ENCODE measurements at regions not wholly inside any gene's neighbourhood (a gene's known extent, or its start where the extent isn't known, plus 50 kb on each side); places are given as distances from the start of the nearest gene placed in this dataset.

DNA sequence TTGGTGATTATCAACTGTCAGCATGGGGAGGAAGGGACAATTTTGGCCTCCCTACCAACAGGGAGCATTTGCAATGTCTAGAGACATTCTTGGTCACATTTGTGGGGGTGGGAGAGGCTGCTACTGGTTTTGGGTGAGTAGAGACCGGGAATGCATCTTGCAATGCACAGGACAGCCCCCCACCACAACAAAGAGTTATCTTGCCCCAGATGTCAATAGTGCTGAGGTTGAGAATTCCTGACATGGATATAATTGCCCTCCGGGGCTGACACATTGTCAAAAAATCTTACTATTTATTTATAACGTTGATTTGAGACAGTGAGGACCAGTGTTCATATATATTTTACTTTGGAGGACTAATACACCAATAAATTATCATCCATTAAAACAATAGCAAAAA lies 316.1 kb downstream of the PSAT1 start:
- Histone ChIP-seq H3K36me3 (ENCODE audit: control insufficient read depth, insufficient read depth, low read length) (no peaks in the 10 kb centered on the region), H3K4me3 (ENCODE audit: low read depth, low read length) (no peak overlapping the region)

DNA sequence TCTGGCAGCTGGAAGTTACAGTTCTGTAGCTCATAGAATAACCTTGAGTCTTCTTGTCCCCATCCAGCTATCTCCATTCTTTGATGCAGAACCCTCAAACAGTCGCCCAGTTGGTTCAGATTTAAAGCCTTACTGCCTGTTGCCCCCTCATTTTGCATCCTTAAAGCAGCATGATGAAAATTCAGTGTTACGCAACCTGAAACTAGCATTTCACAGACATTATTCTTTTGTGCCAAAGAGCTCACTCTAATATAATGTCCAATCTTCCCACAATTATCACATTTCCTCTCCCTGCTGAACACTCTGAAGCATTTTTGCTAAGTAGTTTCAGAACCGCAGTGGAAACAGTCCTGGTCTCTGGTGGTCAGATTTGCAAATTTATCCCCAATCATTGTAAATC lies 318.0 kb downstream of the PSAT1 start:
- H3K9ac ChIP-seq (ENCODE audit: low read depth, low read length), result no peak overlapping the region
- no peak overlapping the region for H3K4me3 ChIP-seq (ENCODE audit: low read depth, low read length)
- H3K9me3 ChIP-seq (ENCODE audit: control insufficient read depth, insufficient read depth, low read length), result no peaks in the 10 kb centered on the region
- H3K27me3 ChIP-seq (ENCODE audit: control insufficient read depth, insufficient read depth, low read length), result no peaks in the 10 kb centered on the region
- H3K4me1 ChIP-seq (ENCODE audit: control insufficient read depth, insufficient read depth, low read length), result no peaks in the 10 kb centered on the region
- H3K36me3 ChIP-seq (ENCODE audit: control insufficient read depth, insufficient read depth, low read length), result no peaks in the 10 kb centered on the region
- no peak overlapping the region for H3K27ac ChIP-seq (ENCODE audit: low read depth, low read length)

More for the DNA sequence above, 316.1 kb downstream of the PSAT1 start:
- Histone ChIP-seq H3K4me1 (ENCODE audit: control insufficient read depth, insufficient read depth, low read length) (peaks cover 5% of the 10 kb centered on the region), H3K27ac (ENCODE audit: low read depth, low read length) (no peak overlapping the region), H3K9ac (ENCODE audit: low read depth, low read length) (no peak overlapping the region), H3K27me3 (ENCODE audit: control insufficient read depth, insufficient read depth, low read length) (no peaks in the 10 kb centered on the region), H3K9me3 (ENCODE audit: control insufficient read depth, insufficient read depth, low read length) (no peaks in the 10 kb centered on the region)

GRCh38 chr9:78615372-78615771 lies 318.4 kb downstream of the PSAT1 start:
- Histone ChIP-seq H3K27me3 (ENCODE audit: control insufficient read depth, insufficient read depth, low read length) (no peaks in the 10 kb centered on the region), H3K36me3 (ENCODE audit: control insufficient read depth, insufficient read depth, low read length) (no peaks in the 10 kb centered on the region), H3K9ac (ENCODE audit: low read depth, low read length) (no peak overlapping the region), H3K4me1 (ENCODE audit: control insufficient read depth, insufficient read depth, low read length) (no peaks in the 10 kb centered on the region), H3K4me3 (ENCODE audit: low read depth, low read length) (no peak overlapping the region), H3K27ac (ENCODE audit: low read depth, low read length) (no peak overlapping the region), H3K9me3 (ENCODE audit: control insufficient read depth, insufficient read depth, low read length) (no peaks in the 10 kb centered on the region)

GRCh38 chr9:78618735-78619134 lies 321.8 kb downstream of the PSAT1 start:
- no peaks in the 10 kb centered on the region for H3K27me3 ChIP-seq (ENCODE audit: control insufficient read depth, insufficient read depth, low read length)
- H3K4me1 ChIP-seq (ENCODE audit: control insufficient read depth, insufficient read depth, low read length), result no peaks in the 10 kb centered on the region
- no peaks in the 10 kb centered on the region for H3K36me3 ChIP-seq (ENCODE audit: control insufficient read depth, insufficient read depth, low read length)

DNA sequence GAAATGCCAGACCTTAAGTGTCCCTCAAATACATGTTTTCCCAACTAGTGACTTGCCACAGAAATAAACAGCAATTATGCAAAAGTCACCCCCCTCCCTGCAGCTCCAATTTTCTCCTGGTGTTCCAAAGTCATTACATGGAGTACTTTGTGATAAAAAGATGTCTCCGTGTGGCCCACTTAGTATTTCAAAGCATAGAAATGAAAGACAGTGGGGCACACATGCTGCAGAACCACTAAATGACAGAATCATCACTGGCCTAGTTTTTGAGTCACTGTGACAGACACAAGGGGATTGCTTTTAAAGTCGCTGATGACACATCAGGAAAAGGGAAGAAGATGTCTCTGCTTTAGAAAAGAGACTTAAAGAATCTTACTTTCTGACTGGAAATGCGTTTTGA lies 323.4 kb downstream of the PSAT1 start:
- H3K27me3 ChIP-seq (ENCODE audit: control insufficient read depth, insufficient read depth, low read length), result no peaks in the 10 kb centered on the region
- H3K4me1 ChIP-seq (ENCODE audit: control insufficient read depth, insufficient read depth, low read length), result no peaks in the 10 kb centered on the region
- no peak overlapping the region for H3K4me3 ChIP-seq (ENCODE audit: low read depth, low read length)
- H3K9me3 ChIP-seq (ENCODE audit: control insufficient read depth, insufficient read depth, low read length), result no peaks in the 10 kb centered on the region
- no peak overlapping the region for H3K9ac ChIP-seq (ENCODE audit: low read depth, low read length)
- H3K36me3 ChIP-seq (ENCODE audit: control insufficient read depth, insufficient read depth, low read length), result no peaks in the 10 kb centered on the region
- no peak overlapping the region for H3K27ac ChIP-seq (ENCODE audit: low read depth, low read length)

More at GRCh38 chr9:78618735-78619134, 321.8 kb downstream of the PSAT1 start:
- no peak overlapping the region for H3K4me3 ChIP-seq (ENCODE audit: low read depth, low read length)
- no peaks in the 10 kb centered on the region for H3K9me3 ChIP-seq (ENCODE audit: control insufficient read depth, insufficient read depth, low read length)
- H3K27ac ChIP-seq (ENCODE audit: low read depth, low read length), result no peak overlapping the region
- no peak overlapping the region for H3K9ac ChIP-seq (ENCODE audit: low read depth, low read length)

GRCh38 chr9:78620764-78621163 lies 323.8 kb downstream of the PSAT1 start:
- no peaks in the 10 kb centered on the region for H3K36me3 ChIP-seq (ENCODE audit: control insufficient read depth, insufficient read depth, low read length)
- no peaks in the 10 kb centered on the region for H3K27me3 ChIP-seq (ENCODE audit: control insufficient read depth, insufficient read depth, low read length)
- H3K4me1 ChIP-seq (ENCODE audit: control insufficient read depth, insufficient read depth, low read length), result no peaks in the 10 kb centered on the region
- H3K9me3 ChIP-seq (ENCODE audit: control insufficient read depth, insufficient read depth, low read length), result no peaks in the 10 kb centered on the region
- no peak overlapping the region for H3K9ac ChIP-seq (ENCODE audit: low read depth, low read length)
- no peak overlapping the region for H3K27ac ChIP-seq (ENCODE audit: low read depth, low read length)
- H3K4me3 ChIP-seq (ENCODE audit: low read depth, low read length), result no peak overlapping the region

- Histone ChIP-seq H3K9ac (ENCODE audit: low read depth, low read length) (no peak overlapping the region), H3K9me3 (ENCODE audit: control insufficient read depth, insufficient read depth, low read length) (no peaks in the 10 kb centered on the region), H3K4me1 (ENCODE audit: control insufficient read depth, insufficient read depth, low read length) (no peaks in the 10 kb centered on the region), H3K27me3 (ENCODE audit: control insufficient read depth, insufficient read depth, low read length) (no peaks in the 10 kb centered on the region), H3K27ac (ENCODE audit: low read depth, low read length) (no peak overlapping the region), H3K4me3 (ENCODE audit: low read depth, low read length) (no peak overlapping the region), H3K36me3 (ENCODE audit: control insufficient read depth, insufficient read depth, low read length) (no peaks in the 10 kb centered on the region)
Measured at GRCh38 chr9:78622126-78622525, 325.2 kb downstream of the PSAT1 start.

- Histone ChIP-seq H3K27ac (ENCODE audit: low read depth, low read length) (no peak overlapping the region), H3K4me3 (ENCODE audit: low read depth, low read length) (no peak overlapping the region), H3K4me1 (ENCODE audit: control insufficient read depth, insufficient read depth, low read length) (no peaks in the 10 kb centered on the region), H3K9ac (ENCODE audit: low read depth, low read length) (no peak overlapping the region), H3K9me3 (ENCODE audit: control insufficient read depth, insufficient read depth, low read length) (no peaks in the 10 kb centered on the region), H3K27me3 (ENCODE audit: control insufficient read depth, insufficient read depth, low read length) (no peaks in the 10 kb centered on the region), H3K36me3 (ENCODE audit: control insufficient read depth, insufficient read depth, low read length) (no peaks in the 10 kb centered on the region)
Measured at GRCh38 chr9:78626971-78627370, 330.0 kb downstream of the PSAT1 start.

DNA sequence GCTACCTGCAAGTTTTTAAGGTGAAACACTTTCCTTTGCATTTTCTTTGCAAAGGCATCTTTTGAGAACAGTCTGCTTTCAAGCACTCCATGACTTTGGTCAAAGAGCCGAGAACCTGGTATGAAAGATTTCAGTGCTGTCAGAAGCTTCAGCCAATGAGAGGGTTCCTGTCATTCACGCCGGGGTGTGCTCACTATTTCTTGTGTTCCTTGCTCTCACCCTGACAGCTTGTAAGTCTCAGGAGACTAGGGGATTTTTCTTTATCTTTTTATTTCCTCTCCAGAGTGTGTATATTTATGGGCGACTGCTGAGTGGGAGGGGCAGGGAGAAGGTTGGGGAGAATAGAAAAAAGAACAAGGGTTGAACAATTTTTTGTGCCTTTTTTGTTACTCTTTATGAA lies 334.0 kb downstream of the PSAT1 start:
- Histone ChIP-seq H3K27ac (ENCODE audit: low read depth, low read length) (no peak overlapping the region), H3K27me3 (ENCODE audit: control insufficient read depth, insufficient read depth, low read length) (no peaks in the 10 kb centered on the region), H3K9ac (ENCODE audit: low read depth, low read length) (no peak overlapping the region), H3K36me3 (ENCODE audit: control insufficient read depth, insufficient read depth, low read length) (no peaks in the 10 kb centered on the region), H3K4me1 (ENCODE audit: control insufficient read depth, insufficient read depth, low read length) (no peaks in the 10 kb centered on the region), H3K9me3 (ENCODE audit: control insufficient read depth, insufficient read depth, low read length) (no peaks in the 10 kb centered on the region), H3K4me3 (ENCODE audit: low read depth, low read length) (no peak overlapping the region)

DNA sequence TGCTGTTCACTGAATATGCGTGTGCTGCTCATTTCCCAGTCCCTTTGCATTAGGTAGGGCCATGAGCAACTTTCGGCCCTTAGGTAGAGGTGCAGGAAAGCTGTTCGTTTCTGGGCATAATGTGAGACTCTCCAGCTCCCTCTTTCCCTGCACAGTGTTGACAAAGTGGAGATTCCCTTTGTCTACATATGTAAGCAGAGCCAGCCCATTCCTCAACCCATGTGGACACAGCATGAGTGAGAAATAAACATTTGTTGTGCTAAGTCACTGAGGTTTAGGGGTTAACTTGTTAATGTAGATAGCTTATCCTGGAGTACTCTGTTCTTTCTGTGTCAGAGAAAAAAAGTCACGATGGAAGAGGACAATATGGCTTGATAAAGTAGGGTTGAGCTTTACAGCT lies 343.8 kb downstream of the PSAT1 start:
- no peaks in the 10 kb centered on the region for H3K9me3 ChIP-seq (ENCODE audit: control insufficient read depth, insufficient read depth, low read length)
- H3K27ac ChIP-seq (ENCODE audit: low read depth, low read length), result no peak overlapping the region
- 0 out of 2 replicates have a peak, but pooled peaks cover 9% of the 10 kb centered on the region for H3K4me1 ChIP-seq (ENCODE audit: control insufficient read depth, insufficient read depth, low read length)
- H3K27me3 ChIP-seq (ENCODE audit: control insufficient read depth, insufficient read depth, low read length), result no peaks in the 10 kb centered on the region
- no peaks in the 10 kb centered on the region for H3K36me3 ChIP-seq (ENCODE audit: control insufficient read depth, insufficient read depth, low read length)
- H3K4me3 ChIP-seq (ENCODE audit: low read depth, low read length), result no peak overlapping the region
- H3K9ac ChIP-seq (ENCODE audit: low read depth, low read length), result no peak overlapping the region

- Histone ChIP-seq H3K27me3 (ENCODE audit: control insufficient read depth, insufficient read depth, low read length) (no peaks in the 10 kb centered on the region), H3K4me1 (ENCODE audit: control insufficient read depth, insufficient read depth, low read length) (0 out of 2 replicates have a peak, but pooled peaks cover 9% of the 10 kb centered on the region), H3K9ac (ENCODE audit: low read depth, low read length) (no peak overlapping the region), H3K4me3 (ENCODE audit: low read depth, low read length) (no peak overlapping the region), H3K27ac (ENCODE audit: low read depth, low read length) (no peak overlapping the region), H3K36me3 (ENCODE audit: control insufficient read depth, insufficient read depth, low read length) (no peaks in the 10 kb centered on the region), H3K9me3 (ENCODE audit: control insufficient read depth, insufficient read depth, low read length) (no peaks in the 10 kb centered on the region; the same call in 1 of the 2 replicates)
Measured at GRCh38 chr9:78644359-78644758, 347.4 kb downstream of the PSAT1 start.

GRCh38 chr9:78654324-78654723 lies 357.4 kb downstream of the PSAT1 start:
- Histone ChIP-seq H3K27me3 (ENCODE audit: control insufficient read depth, insufficient read depth, low read length) (no peaks in the 10 kb centered on the region), H3K9me3 (ENCODE audit: control insufficient read depth, insufficient read depth, low read length) (no peaks in the 10 kb centered on the region), H3K4me1 (ENCODE audit: control insufficient read depth, insufficient read depth, low read length) (no peaks in the 10 kb centered on the region), H3K27ac (ENCODE audit: low read depth, low read length) (no peak overlapping the region), H3K9ac (ENCODE audit: low read depth, low read length) (no peak overlapping the region), H3K4me3 (ENCODE audit: low read depth, low read length) (no peak overlapping the region), H3K36me3 (ENCODE audit: control insufficient read depth, insufficient read depth, low read length) (no peaks in the 10 kb centered on the region)

Data from HUES48 (cell line).